Upper lobe of left lung (tissue), 6 donors: ENCODE measurements at regions not wholly inside any gene's neighbourhood (a gene's known extent, or its start where the extent isn't known, plus 50 kb on each side); places are given as distances from the start of the nearest gene placed in this dataset.

Experiments used
- ATAC-seq, 2 donors: fragments of 200-7000 bp; cut with Tn5 transposase; one replicate each; pipeline ENCODE4 v1.9.1; 2022; ENCODE audit warnings: mild to moderate bottlenecking in 2 of 2, moderate library complexity in 2 of 2; ENCODE audit not compliant: low FRiP score in 2 of 2
- DNase-seq, 2 donors: peaks; one replicate each; pipeline ENCODE4 v3.0.0-alpha.2; 2019 to 2020
- H3K27ac ChIP-seq, 4 donors: fragments of 200-600 bp; sonication (generic); one replicate each; pipeline ENCODE4 v1.5.1; 2016 to 2019
- H3K27me3 ChIP-seq, 4 donors: fragments of 200-600 bp; sonication (generic); one replicate each; pipeline ENCODE4 v1.5.1; 2017 to 2019
- H3K36me3 ChIP-seq, 4 donors: fragments of 200-600 bp; sonication (generic); one replicate each; pipeline ENCODE4 v1.5.1; 2016 to 2019
- H3K4me1 ChIP-seq, 4 donors: fragments of 200-600 bp; sonication (generic); one replicate each; pipeline ENCODE4 v1.5.1; 2018 to 2019
- H3K4me3 ChIP-seq, 4 donors: fragments of 200-600 bp; sonication (generic); one replicate each; pipeline ENCODE4 v1.5.1; 2017 to 2019; ENCODE audit warnings: mild to moderate bottlenecking in 2 of 4, moderate library complexity in 1 of 4
- H3K9me3 ChIP-seq, 4 donors: fragments of 200-600 bp; sonication (generic); one replicate each; pipeline ENCODE4 v1.5.1; 2018 to 2019
- EP300 ChIP-seq, 4 donors: sonication (generic); formaldehyde crosslinking; IDR thresholded peaks; one replicate each; pipeline ENCODE4 v1.5.1; 2017; ENCODE audit warnings: antibody characterized with exemption in 4 of 4, control low read depth in 2 of 4
- POLR2A ChIP-seq, 4 donors: fragments of 450-650 bp; IDR thresholded peaks; one replicate each; pipeline ENCODE4 v1.5.1; 2016 to 2017; ENCODE audit warnings: antibody characterized with exemption in 4 of 4, mild to moderate bottlenecking in 2 of 4
- POLR2AphosphoS5 ChIP-seq, 2 donors: sonication (generic); formaldehyde crosslinking; IDR thresholded peaks; one replicate each; pipeline ENCODE4 v1.5.1; 2017; ENCODE audit warnings: antibody characterized with exemption in 2 of 2
- WGBS, 2 donors: methylation state at CpG; one replicate each; pipeline ENCODE4 v1.1.5; 2017 to 2018; 5-methylcytosine and 5-hydroxymethylcytosine counted together
- TF ChIP-seq, protein P1 (sequence below), 6 experiments: fragments of 450-650 bp in 4 of 6; fragments of 200-600 bp in 2 of 6; sonication (generic) in 2 of 6; IDR thresholded peaks; one replicate each; pipeline ENCODE4 v1.5.1; 2016 to 2019; ENCODE audit warnings: antibody characterized with exemption in 6 of 6
- donor health status: DM: no; HTN: no; CAD: no; lungs with moderate emphysema.
- donor health status: DM: no; HTN: yes; CAD: no; lungs with severe emphysema.

GRCh38 chr2:41078341-41078740 is 626.5 kb upstream of the SLC8A1 start:
- Histone ChIP-seq H3K9me3 (no peaks in the 10 kb centered on the region), H3K27me3 (no peaks in the 10 kb centered on the region), H3K4me3 (no peak overlapping the region), H3K36me3 (no peaks in the 10 kb centered on the region), H3K4me1 (no peaks in the 10 kb centered on the region), H3K27ac (no peak overlapping the region)
- ATAC-seq (no peak), DNase-seq (no peak)
- WGBS, 2 donors, result 81 to 91% methylated on average over 1 of the region's 1 CpG
- TF ChIP-seq POLR2A (IDR thresholded peaks at IDR 0.05) (no peak), EP300 (IDR thresholded peaks at IDR 0.05) (no peak), POLR2AphosphoS5 (IDR thresholded peaks at IDR 0.05) (no peak)
- TF ChIP-seq, protein P1, sequence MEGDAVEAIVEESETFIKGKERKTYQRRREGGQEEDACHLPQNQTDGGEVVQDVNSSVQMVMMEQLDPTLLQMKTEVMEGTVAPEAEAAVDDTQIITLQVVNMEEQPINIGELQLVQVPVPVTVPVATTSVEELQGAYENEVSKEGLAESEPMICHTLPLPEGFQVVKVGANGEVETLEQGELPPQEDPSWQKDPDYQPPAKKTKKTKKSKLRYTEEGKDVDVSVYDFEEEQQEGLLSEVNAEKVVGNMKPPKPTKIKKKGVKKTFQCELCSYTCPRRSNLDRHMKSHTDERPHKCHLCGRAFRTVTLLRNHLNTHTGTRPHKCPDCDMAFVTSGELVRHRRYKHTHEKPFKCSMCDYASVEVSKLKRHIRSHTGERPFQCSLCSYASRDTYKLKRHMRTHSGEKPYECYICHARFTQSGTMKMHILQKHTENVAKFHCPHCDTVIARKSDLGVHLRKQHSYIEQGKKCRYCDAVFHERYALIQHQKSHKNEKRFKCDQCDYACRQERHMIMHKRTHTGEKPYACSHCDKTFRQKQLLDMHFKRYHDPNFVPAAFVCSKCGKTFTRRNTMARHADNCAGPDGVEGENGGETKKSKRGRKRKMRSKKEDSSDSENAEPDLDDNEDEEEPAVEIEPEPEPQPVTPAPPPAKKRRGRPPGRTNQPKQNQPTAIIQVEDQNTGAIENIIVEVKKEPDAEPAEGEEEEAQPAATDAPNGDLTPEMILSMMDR (IDR thresholded peaks at IDR 0.05), result no peak

GRCh38 chr2:41079011-41079410 is 627.1 kb upstream of the SLC8A1 start:
- H3K9me3 ChIP-seq, result no peaks in the 10 kb centered on the region
- no peak for DNase-seq

DNA sequence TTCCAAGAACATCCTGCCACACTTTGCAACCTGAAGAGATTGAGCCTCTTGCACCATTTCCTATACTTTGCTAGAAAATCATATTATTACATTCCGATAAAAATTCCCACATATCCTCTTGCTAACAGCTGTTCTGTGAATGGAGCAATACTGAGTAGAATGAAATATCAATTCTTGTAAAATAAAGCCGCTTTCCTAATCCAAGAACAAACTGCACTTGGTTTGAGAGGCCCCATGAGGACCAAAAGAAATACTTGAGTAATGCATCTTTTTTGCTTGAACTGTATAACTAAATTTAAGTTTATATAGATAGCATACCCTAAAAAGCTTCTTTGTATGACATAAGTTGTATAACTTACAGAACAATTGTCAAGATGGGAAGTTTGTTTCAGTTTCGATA is 632.4 kb upstream of the SLC8A1 start:
- 81 to 94% methylated on average over 3 of the region's 3 CpGs for WGBS, 2 donors
- Histone ChIP-seq H3K27ac (no peak overlapping the region), H3K4me1 (no peaks in the 10 kb centered on the region), H3K27me3 (no peaks in the 10 kb centered on the region), H3K36me3 (no peaks in the 10 kb centered on the region), H3K4me3 (no peak overlapping the region), H3K9me3 (no peaks in the 10 kb centered on the region)
- ATAC-seq (no peak), DNase-seq (no peak)
- TF ChIP-seq POLR2A (IDR thresholded peaks at IDR 0.05) (no peak), EP300 (IDR thresholded peaks at IDR 0.05) (no peak), POLR2AphosphoS5 (IDR thresholded peaks at IDR 0.05) (no peak)
- TF ChIP-seq, protein P1 (IDR thresholded peaks at IDR 0.05), result no peak

More at GRCh38 chr2:41079011-41079410, 627.1 kb upstream of the SLC8A1 start:
- TF ChIP-seq, protein P1 (IDR thresholded peaks at IDR 0.05), result no peak
- no peak for TF ChIP-seq POLR2AphosphoS5 (IDR thresholded peaks at IDR 0.05)
- TF ChIP-seq EP300 (IDR thresholded peaks at IDR 0.05), result no peak
- TF ChIP-seq POLR2A (IDR thresholded peaks at IDR 0.05), result no peak
- H3K27ac ChIP-seq, result no peak overlapping the region
- WGBS, 2 donors, result 65 to 76% methylated on average over 1 of the region's 1 CpG
- no peaks in the 10 kb centered on the region for H3K36me3 ChIP-seq
- ATAC-seq, result no peak
- no peak overlapping the region for H3K4me3 ChIP-seq
- no peaks in the 10 kb centered on the region for H3K27me3 ChIP-seq
- no peaks in the 10 kb centered on the region for H3K4me1 ChIP-seq

DNA sequence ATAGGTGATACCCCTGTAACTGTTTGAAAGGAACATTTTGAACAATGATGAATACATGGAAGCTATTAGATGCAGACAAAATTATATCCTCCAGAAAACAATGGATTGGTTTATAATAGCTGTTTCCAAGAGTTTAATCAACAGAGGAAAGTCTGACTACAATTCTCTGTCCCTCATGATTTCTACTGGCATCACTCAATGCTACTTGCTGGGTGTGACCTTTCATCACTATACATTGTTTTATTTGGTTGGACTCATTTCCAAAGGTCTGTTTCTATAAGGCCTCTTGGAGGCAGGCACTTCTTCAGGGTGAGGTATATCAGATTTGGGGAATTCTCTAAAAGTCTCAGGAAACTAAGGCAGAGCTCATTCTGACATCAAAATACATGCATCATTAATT is 636.1 kb upstream of the SLC8A1 start:
- no peak for DNase-seq
- ATAC-seq, result no peak
- H3K9me3 ChIP-seq, result no peaks in the 10 kb centered on the region
- H3K27ac ChIP-seq, result no peak overlapping the region
- no peaks in the 10 kb centered on the region for H3K4me1 ChIP-seq
- no peaks in the 10 kb centered on the region for H3K36me3 ChIP-seq
- TF ChIP-seq POLR2A (IDR thresholded peaks at IDR 0.05), result no peak
- H3K4me3 ChIP-seq, result no peak overlapping the region
- no peaks in the 10 kb centered on the region for H3K27me3 ChIP-seq

- DNase-seq (no peak), ATAC-seq (no peak)
- WGBS, 2 donors, result 75 to 82% methylated on average over 1 of the region's 1 CpG
- TF ChIP-seq POLR2A (IDR thresholded peaks at IDR 0.05), result no peak
- no peak for TF ChIP-seq EP300 (IDR thresholded peaks at IDR 0.05)
- TF ChIP-seq, protein P1 (IDR thresholded peaks at IDR 0.05), result no peak
- no peak for TF ChIP-seq POLR2AphosphoS5 (IDR thresholded peaks at IDR 0.05)
- no peaks in the 10 kb centered on the region for H3K4me1 ChIP-seq
- H3K27ac ChIP-seq, result no peak overlapping the region
- no peaks in the 10 kb centered on the region for H3K9me3 ChIP-seq
- no peaks in the 10 kb centered on the region for H3K36me3 ChIP-seq
- H3K4me3 ChIP-seq, result no peak overlapping the region
- no peaks in the 10 kb centered on the region for H3K27me3 ChIP-seq
These were observed 649.4 kb upstream of the SLC8A1 start for GRCh38 chr2:41101281-41101680.
